Heart left ventricle (tissue), 16 donors: ENCODE measurements at regions not wholly inside any gene's neighbourhood (a gene's known extent, or its start where the extent isn't known, plus 50 kb on each side); places are given as distances from the start of the nearest gene placed in this dataset.

ENCODE experiments used
- ATAC-seq, 4 donors: fragments of 200-7000 bp; cut with Tn5 transposase; one replicate each; pipeline ENCODE4 v1.9.1; 2020 to 2022; ENCODE audit warnings: moderate library complexity in 4 of 4, mild to moderate bottlenecking in 3 of 4, moderate number of reproducible peaks in 1 of 4
- DNase-seq, 5 donors: peaks; one replicate each; pipeline ENCODE4 v3.0.0-alpha.2; 2020
- H3K27ac ChIP-seq, 12 donors: fragments of 200-600 bp; sonication (generic) in 4 of 12; one replicate each; pipeline versions ENCODE4 v1.5.0 to v1.8.0; 2016 to 2022; ENCODE audit warnings: mild to moderate bottlenecking in 2 of 12
- H3K27me3 ChIP-seq, 9 donors: fragments of 200-600 bp; sonication (generic) in 2 of 9; one replicate each; pipeline versions ENCODE4 v1.5.1 to v1.8.0; 2016 to 2022; ENCODE audit warnings: mild to moderate bottlenecking in 3 of 9
- H3K36me3 ChIP-seq, 9 donors: fragments of 200-600 bp; sonication (generic) in 2 of 9; one replicate each; pipeline versions ENCODE4 v1.5.0 to v1.8.0; 2018 to 2022; ENCODE audit warnings: mild to moderate bottlenecking in 2 of 9
- H3K4me1 ChIP-seq, 12 donors: fragments of 200-600 bp; sonication (generic) in 4 of 12; one replicate each; pipeline versions ENCODE4 v1.5.0 to v1.8.0; 2016 to 2022; ENCODE audit warnings: mild to moderate bottlenecking in 3 of 12
- H3K4me3 ChIP-seq, 12 donors: fragments of 200-600 bp; sonication (generic) in 4 of 12; one replicate each; pipeline versions ENCODE4 v1.5.0 to v1.8.0; 2017 to 2022; ENCODE audit warnings: mild to moderate bottlenecking in 9 of 12, moderate library complexity in 4 of 12
- H3K9me3 ChIP-seq, 12 donors: fragments of 200-600 bp; sonication (generic) in 4 of 12; one replicate each; pipeline versions ENCODE4 v1.5.0 to v1.8.0; 2016 to 2022; ENCODE audit warnings: mild to moderate bottlenecking in 1 of 12
- POLR2A ChIP-seq, 2 donors: fragments of 450-650 bp; IDR thresholded peaks; one replicate each; pipeline ENCODE4 v1.6.1; 2017; ENCODE audit warnings: antibody characterized with exemption in 2 of 2, mild to moderate bottlenecking in 2 of 2, moderate library complexity in 2 of 2
- WGBS, 4 donors: extraction: QIAGEN DNeasy Blood & Tissue Kit in 2 of 4; methylation state at CpG; one replicate each; pipeline versions ENCODE4 v1.1.5 to v1.1.7; 2013 to 2018; 5-methylcytosine and 5-hydroxymethylcytosine counted together
- intact Hi-C, 10 donors: fragments of 100-400 bp; cut with DNase I; formaldehyde crosslinking; loops; one replicate each; pipeline versions ENCODE4 v1.11.1 to v1.14.2; 2022
- TF ChIP-seq, protein P1 (sequence below), 12 donors: fragments of 200-600 bp; sonication (generic) in 4 of 12; IDR thresholded peaks; one replicate each; pipeline versions ENCODE4 v1.5.0 to v1.8.0; 2018 to 2022; ENCODE audit warnings: antibody characterized with exemption in 12 of 12, mild to moderate bottlenecking in 5 of 12
- donor health status: ischemic (EF 13 %, LVEDD 7.1; RV severe dilation, severe dysfunction).
- donor health status: healthy with polysubstance abuse.
- donor health status: DM: no; HTN: yes; CAD: no.
- donor health status: DM: no; HTN: no; CAD: no.
- donor health status: ischemic (EF 25% LVEDD 6.9; RV normal size, moderate dysfunction).
- donor health status: ischemic (EF 25% LVEDD 5.7; RV mildly dilated, moderate dysfunction).
- donor health status: healthy.
- donor health status: DM: yes; HTN: yes; CAD: no.
- donor health status: ischemic (EF 35%, LVEDD 5.7; RV mildly dilated, moderate dysfunction).
- donor health status: nonischemic (EF 11% LVEDD 7.7; RV severe dilation, severe dysfunction).
- donor health status: DM: yes; HTN: yes; CAD: no.
- donor health status: PGD.
- donor health status: ischemic (EF 29% LVEDD 5.4; RV normal size, mild dysfunction).
- donor health status: nonischemic (EF 23%, LVEDD 6.1; RV moderate dilation, normal function).

DNA sequence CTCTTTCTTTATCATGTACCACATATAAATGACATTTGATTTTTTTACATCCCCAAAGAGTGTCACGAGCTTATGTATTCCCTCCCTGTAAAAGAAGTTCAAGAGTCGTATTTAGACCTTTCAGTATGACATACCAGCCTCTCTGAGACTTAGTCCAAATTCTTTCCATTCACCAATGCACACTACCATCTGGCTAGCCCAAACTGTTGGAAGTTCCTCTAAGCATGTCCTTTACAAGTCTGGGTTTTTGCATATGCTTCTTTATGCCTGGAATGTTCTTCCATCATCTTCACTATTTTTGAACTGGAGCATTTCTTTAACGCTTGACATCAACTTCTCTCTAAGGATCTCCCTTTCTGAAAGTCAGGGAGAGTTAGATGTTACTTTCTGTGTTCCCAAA, 68.5 kb upstream of the RGS6 start:
- DNase-seq (no peak), ATAC-seq (no peak)
- Histone ChIP-seq H3K4me3 (no peak overlapping the region), H3K9me3 (peaks cover 0 to 10% (median 0%) of the 10 kb centered on the region in 12 donors), H3K27me3 (no peaks in the 10 kb centered on the region), H3K36me3 (no peaks in the 10 kb centered on the region), H3K27ac (no peak overlapping the region), H3K4me1 (no peaks in the 10 kb centered on the region)
- intact Hi-C loops = no loop called here
- WGBS, 4 donors = 78 to 85% (median 82%) methylated on average over 3 of the region's 3 CpGs
- TF ChIP-seq POLR2A (IDR thresholded peaks at IDR 0.05) = no peak
- TF ChIP-seq, protein P1, sequence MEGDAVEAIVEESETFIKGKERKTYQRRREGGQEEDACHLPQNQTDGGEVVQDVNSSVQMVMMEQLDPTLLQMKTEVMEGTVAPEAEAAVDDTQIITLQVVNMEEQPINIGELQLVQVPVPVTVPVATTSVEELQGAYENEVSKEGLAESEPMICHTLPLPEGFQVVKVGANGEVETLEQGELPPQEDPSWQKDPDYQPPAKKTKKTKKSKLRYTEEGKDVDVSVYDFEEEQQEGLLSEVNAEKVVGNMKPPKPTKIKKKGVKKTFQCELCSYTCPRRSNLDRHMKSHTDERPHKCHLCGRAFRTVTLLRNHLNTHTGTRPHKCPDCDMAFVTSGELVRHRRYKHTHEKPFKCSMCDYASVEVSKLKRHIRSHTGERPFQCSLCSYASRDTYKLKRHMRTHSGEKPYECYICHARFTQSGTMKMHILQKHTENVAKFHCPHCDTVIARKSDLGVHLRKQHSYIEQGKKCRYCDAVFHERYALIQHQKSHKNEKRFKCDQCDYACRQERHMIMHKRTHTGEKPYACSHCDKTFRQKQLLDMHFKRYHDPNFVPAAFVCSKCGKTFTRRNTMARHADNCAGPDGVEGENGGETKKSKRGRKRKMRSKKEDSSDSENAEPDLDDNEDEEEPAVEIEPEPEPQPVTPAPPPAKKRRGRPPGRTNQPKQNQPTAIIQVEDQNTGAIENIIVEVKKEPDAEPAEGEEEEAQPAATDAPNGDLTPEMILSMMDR (IDR thresholded peaks at IDR 0.05) = no peak
